IPS DF 6.9 (cell line): ENCODE measurements at regions not wholly inside any gene's neighbourhood (a gene's known extent, or its start where the extent isn't known, plus 50 kb on each side); places are given as distances from the start of the nearest gene placed in this dataset.
A peak's percentile ranks its signal among the peaks of the same experiment; 100 is the strongest.

ENCODE experiments used
- DNase-seq: peaks from one replicate; pipeline ENCODE4 v3.0.0-alpha.2; 2013; ENCODE audit warnings: low read depth, low spot score
- H3K27ac ChIP-seq: one replicate; pipeline ENCODE4 v1.5.1; 2013; ENCODE audit warnings: low read length, control low read depth
- H3K27me3 ChIP-seq: 2 replicates; pipeline ENCODE4 v1.6.1; 2013; ENCODE audit warnings: mild to moderate bottlenecking, low read length; ENCODE audit not compliant: control insufficient read depth, insufficient read depth
- H3K36me3 ChIP-seq: 2 replicates; pipeline ENCODE4 v1.6.1; 2013; ENCODE audit warnings: low read length; ENCODE audit not compliant: control insufficient read depth, insufficient read depth
- H3K4me1 ChIP-seq: 2 replicates; pipeline ENCODE4 v1.6.1; 2013; ENCODE audit warnings: low read length; ENCODE audit not compliant: control insufficient read depth, insufficient read depth
- H3K4me3 ChIP-seq: 2 replicates; pipeline ENCODE4 v1.5.1; 2013; ENCODE audit warnings: mild to moderate bottlenecking, low read length
- H3K9me3 ChIP-seq: 2 replicates; pipeline ENCODE4 v1.6.1; 2013; ENCODE audit warnings: low read length, inconsistent platforms; ENCODE audit not compliant: control insufficient read depth, insufficient read depth
- WGBS: extraction: QIAGEN DNeasy Blood & Tissue Kit; methylation state at CpG from one replicate; pipeline ENCODE4 v1.1.7; 2013; ENCODE audit warnings: mixed read lengths, missing lambda C conversion rate; ENCODE audit not compliant: insufficient read length, insufficient coverage; 5-methylcytosine and 5-hydroxymethylcytosine counted together

DNA sequence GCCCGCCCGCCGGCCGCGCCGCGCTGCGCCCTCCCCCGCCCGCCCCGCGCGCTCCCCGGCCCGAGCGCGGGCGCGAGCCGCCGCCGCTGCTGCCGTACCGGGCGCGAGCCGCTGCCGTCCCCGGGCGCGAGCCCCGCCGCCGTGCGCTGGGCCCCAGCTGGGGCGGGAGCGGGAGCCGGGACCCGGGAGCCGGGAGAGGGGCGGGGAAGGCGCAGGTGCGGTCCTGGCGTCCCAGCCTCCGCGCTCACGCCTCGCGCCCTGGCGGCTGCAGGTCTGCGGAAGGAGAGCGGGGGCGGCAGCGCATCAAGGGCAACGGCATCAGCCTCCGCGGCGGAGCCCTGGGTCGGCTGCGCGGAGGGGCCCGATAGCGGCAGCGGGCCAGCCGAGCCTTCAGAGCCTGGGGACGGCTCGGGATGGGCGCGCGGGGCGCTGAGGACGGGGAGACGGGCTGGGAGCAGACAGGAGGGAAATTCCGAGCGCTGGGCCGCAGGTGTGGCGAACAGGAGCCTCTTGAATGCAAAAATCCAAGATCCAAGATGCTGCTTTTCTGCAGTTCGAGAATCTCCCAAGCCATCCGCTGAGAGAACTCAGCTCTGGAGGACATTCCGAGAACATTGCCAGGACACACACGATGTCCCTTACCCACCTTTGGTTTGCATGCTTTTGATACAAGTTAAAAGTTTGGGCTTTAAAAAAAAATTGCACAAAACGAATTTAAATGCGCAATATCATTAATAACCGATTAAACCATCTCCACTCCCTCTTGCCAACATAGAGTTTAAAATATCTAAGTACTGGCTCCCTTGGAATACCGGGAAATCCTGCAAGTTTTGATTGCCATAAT lies 251.1 kb downstream of the TJP1 start:
- Histone ChIP-seq H3K27ac (no peak overlapping the region), H3K36me3 (no peaks in the 10 kb centered on the region), H3K9me3 (no peaks in the 10 kb centered on the region), H3K4me1 (no peaks in the 10 kb centered on the region; the same call in none of the 2 replicates), H3K27me3 (peaks cover 6% of the 10 kb centered on the region; the same call in 1 of the 2 replicates), H3K4me3 (peak overlapping the region; percentile 35; the same call in 1 of the 2 replicates)
- no CpG with 5 or more reads among the region's 85 CpGs for WGBS
- peak; percentile 33 for DNase-seq

DNA sequence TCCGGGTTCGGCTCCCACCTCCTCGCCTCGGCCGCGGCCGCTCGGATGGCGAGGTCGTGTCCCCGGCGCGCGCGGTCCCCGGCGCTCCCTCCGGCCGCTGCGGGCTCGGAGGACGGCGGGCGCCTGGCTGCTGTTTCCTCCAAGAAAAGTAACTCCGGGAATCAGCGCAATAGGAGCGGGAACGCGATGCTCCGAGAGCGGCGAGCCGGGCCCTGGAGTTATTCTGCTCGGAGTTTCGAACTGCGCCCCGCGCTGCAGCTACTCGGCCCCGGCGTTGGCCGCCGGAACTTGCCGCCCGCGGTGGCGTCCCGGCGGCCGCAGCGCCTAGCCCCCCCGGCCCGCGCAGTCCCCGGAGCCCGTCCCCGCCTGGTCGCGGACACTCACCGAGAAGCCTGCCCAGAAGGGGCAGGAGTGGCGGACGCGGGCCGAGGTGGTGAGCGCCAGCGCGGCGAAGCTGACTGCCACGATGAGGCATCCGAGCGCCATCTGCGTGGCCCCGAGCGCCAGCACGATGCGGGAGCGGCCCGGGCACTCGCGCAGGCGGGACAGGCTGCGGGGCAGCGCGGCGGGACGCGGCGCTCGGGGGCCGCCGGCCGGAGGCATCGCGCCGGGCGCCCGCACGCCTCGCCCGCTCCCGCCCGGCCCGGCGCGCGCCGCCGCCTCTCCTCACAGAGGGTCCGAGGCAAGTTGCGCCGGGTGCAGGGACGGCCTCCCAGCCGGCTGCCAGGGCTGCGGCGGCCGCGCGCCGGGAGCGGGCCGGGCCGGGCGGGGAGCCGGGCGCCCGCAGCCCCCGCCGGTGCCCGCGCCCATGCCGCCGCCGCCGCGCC lies 251.9 kb downstream of the TJP1 start:
- WGBS: no CpG with 5 or more reads among the region's 135 CpGs
- H3K4me1 ChIP-seq: no peaks in the 10 kb centered on the region; the same call in none of the 2 replicates
- DNase-seq: no peak
- H3K27me3 ChIP-seq: peaks cover 6% of the 10 kb centered on the region; the same call in 1 of the 2 replicates
- no peak overlapping the region for H3K27ac ChIP-seq
- no peaks in the 10 kb centered on the region for H3K9me3 ChIP-seq
- H3K4me3 ChIP-seq: peak overlapping the region; percentile 93
- H3K36me3 ChIP-seq: no peaks in the 10 kb centered on the region

DNA sequence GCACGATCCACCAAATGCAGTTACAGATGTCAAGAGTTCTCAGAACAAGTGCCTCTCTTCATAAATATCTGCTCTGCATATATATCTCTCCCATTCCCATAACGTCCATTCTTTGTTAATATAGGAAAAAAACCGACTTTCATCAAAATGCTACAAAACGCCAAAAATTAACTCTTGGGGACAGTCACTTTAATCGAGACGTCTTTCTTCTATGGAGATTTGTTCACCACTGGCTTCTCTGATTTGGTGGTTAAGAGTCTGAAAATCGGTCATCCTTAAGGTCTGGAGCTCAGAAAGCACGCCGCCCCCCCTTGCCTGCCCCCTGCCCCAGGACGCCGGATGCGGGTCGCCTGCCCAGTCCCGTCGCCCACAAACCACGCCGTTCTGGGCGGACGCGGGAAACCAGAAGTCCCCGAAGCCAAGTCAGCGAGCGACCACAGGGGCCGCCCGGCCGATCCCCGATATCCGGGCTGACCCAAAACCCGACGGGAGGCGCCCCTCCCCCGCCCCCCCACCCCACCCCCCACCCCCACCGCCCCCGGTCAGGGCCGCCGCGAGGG lies 252.7 kb downstream of the TJP1 start:
- Histone ChIP-seq H3K4me1 (no peaks in the 10 kb centered on the region; the same call in none of the 2 replicates), H3K36me3 (no peaks in the 10 kb centered on the region), H3K27me3 (peaks cover 6% of the 10 kb centered on the region; the same call in 1 of the 2 replicates), H3K9me3 (no peaks in the 10 kb centered on the region), H3K27ac (no peak overlapping the region), H3K4me3 (peak overlapping the region; percentile 93; the same call in 1 of the 2 replicates)
- no peak for DNase-seq
- WGBS: no CpG with 5 or more reads among the region's 37 CpGs

- no peak for DNase-seq
- WGBS: no CpG with 5 or more reads among the region's 9 CpGs
- H3K4me3 ChIP-seq: no peak overlapping the region; the same call in 1 of the 2 replicates
Measured at GRCh38 chr15:29568840-29569532, 253.3 kb downstream of the TJP1 start.

DNA sequence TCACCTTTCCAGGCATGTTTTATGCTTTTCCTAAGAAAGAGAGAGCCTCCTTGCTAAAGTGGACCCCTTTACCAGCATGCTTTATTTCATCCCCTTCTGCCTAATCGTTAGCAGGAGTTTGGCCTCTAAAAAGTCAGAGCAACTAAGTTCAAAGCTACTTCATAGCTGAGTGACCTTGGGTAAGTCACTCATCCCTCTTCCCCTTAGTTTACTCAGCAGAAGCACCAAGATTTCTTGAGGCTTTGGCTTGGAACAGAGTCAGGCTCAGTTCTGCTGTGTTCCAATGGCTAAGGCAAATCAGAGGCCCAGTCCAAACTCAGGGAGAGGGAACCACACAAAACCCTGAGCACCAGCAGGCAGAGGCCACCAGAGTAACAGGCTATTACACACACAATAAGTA lies 254.9 kb downstream of the TJP1 start:
- Histone ChIP-seq H3K27me3 (peaks cover 6% of the 10 kb centered on the region; the same call in 1 of the 2 replicates), H3K36me3 (no peaks in the 10 kb centered on the region), H3K4me3 (no peak overlapping the region), H3K27ac (no peak overlapping the region), H3K4me1 (no peaks in the 10 kb centered on the region; the same call in none of the 2 replicates), H3K9me3 (no peaks in the 10 kb centered on the region)
- no peak for DNase-seq
- WGBS: no CpG with 5 or more reads among the region's 1 CpG

More at GRCh38 chr15:29568840-29569532, 253.3 kb downstream of the TJP1 start:
- H3K27me3 ChIP-seq: peaks cover 6% of the 10 kb centered on the region; the same call in 1 of the 2 replicates
- no peaks in the 10 kb centered on the region for H3K9me3 ChIP-seq
- no peaks in the 10 kb centered on the region for H3K36me3 ChIP-seq
- H3K4me1 ChIP-seq: no peaks in the 10 kb centered on the region; the same call in none of the 2 replicates
- no peak overlapping the region for H3K27ac ChIP-seq

DNA sequence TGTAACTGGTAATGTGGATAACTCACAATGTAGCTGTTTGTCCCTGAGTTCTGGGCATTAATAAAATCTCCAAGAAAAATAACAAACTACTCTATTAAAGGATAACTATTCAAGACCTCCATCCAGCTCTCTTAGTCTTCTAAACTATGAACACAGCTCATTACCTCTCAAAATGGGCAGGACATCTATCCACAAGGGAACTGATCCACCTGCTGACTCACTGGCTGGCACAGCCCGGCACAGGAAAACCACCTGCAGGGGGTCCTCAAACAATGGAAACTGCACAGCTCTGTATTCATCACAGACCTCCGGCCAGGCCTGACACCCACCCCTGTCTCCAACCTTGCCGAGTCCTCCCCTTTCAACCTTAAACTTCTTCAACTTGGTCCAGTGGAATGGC lies 255.4 kb downstream of the TJP1 start:
- Histone ChIP-seq H3K36me3 (no peaks in the 10 kb centered on the region), H3K27me3 (peaks cover 6% of the 10 kb centered on the region; the same call in 1 of the 2 replicates), H3K4me1 (no peaks in the 10 kb centered on the region; the same call in none of the 2 replicates), H3K9me3 (no peaks in the 10 kb centered on the region), H3K27ac (no peak overlapping the region), H3K4me3 (no peak overlapping the region)
- DNase-seq: no peak
- WGBS: no CpG with 5 or more reads among the region's 3 CpGs

DNA sequence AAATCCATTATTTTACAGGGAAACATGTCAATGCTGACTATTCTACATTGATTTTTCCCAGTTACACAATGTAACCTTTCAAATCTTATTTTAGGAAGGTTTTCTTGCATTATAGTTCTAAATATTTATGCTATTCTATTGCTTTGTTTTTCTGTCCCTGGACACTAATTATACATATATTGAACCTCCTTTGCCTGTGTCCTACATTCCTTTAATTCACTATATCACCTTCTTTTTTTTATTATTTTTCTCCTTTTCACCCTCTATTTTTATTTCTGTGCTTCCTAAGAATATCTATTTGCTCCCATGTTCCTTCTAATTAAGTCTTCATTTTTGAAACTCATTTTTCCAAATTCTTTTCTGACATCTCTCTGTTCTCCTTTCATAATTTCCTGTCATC lies 259.2 kb downstream of the TJP1 start:
- Histone ChIP-seq H3K27ac (no peak overlapping the region), H3K36me3 (no peaks in the 10 kb centered on the region), H3K27me3 (no peaks in the 10 kb centered on the region), H3K4me3 (no peak overlapping the region), H3K9me3 (no peaks in the 10 kb centered on the region), H3K4me1 (no peaks in the 10 kb centered on the region; the same call in 1 of the 2 replicates)
- no peak for DNase-seq

DNA sequence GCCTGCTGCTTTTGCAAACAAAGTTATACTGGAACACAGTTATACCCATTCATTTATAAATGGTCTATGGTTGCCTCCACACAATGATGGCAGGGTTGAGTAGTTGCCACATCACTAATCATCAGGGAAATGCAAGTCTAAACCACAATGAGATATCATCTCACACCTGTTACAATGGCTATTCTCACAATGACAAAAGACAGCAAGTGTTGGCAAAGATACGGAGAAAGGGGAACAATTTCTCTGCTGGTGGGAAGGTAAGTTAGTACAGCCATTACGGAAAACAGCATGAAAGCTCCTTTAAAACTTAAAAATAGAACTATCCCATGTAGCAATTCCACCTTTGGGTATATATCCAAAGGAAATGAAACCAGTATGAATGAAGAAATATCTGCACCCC lies 261.4 kb downstream of the TJP1 start:
- no peaks in the 10 kb centered on the region for H3K36me3 ChIP-seq
- no peak for DNase-seq
- no CpG with 5 or more reads among the region's 2 CpGs for WGBS
- H3K9me3 ChIP-seq: no peaks in the 10 kb centered on the region
- H3K4me1 ChIP-seq: no peaks in the 10 kb centered on the region; the same call in 1 of the 2 replicates
- no peak overlapping the region for H3K4me3 ChIP-seq
- H3K27me3 ChIP-seq: no peaks in the 10 kb centered on the region
- H3K27ac ChIP-seq: no peak overlapping the region

DNA sequence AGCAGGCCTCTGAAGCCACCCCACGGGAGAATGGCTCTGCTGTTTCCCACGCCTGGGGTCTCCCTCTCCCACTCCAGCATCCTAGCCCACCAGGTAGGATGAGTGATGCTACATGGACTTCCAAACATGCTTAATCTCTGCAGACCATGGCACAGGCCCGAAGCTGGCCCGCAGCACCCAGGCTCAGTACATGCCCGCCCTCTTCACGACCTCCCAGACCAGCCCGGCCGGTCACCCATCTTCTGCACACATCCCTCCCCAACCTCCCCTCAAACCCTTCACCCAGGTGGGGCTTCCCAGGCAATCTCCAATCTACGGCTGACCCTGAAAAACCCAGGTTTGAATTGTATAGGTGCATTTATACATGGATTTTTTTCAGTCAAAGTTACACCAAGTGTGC lies 264.0 kb downstream of the TJP1 start:
- no peak for DNase-seq
- WGBS: no CpG with 5 or more reads among the region's 9 CpGs
- Histone ChIP-seq H3K9me3 (no peaks in the 10 kb centered on the region), H3K4me1 (peaks cover 1% of the 10 kb centered on the region; the same call in 1 of the 2 replicates), H3K27me3 (no peaks in the 10 kb centered on the region), H3K4me3 (no peak overlapping the region), H3K27ac (no peak overlapping the region), H3K36me3 (no peaks in the 10 kb centered on the region)
